ENCODE measurements at regions not wholly inside any gene's neighbourhood (a gene's known extent, or its start where the extent isn't known, plus 50 kb on each side); places are given as distances from the start of the nearest gene placed in this dataset.

DNA sequence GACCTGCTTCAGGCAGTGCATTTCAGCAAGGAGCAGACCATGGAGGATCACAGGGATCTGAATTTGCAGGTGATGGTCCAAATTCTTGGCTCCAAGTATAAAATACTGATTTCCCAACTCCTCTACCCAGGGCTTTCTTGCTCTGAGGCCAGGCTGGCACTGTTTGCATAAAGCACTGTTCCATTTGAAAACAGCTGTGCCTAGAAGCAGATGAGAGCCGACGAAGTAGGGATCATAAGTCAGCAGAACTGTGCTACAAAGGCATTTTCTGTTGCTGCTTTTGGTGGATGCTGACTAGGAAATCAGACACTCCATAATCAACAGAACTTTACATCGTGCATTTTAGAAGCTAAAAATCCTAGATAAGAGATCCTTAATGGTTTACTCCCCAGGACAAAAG is 126.4 kb downstream of the MAT2B start:
- Histone ChIP-seq H3K9me3 (replicated peaks; ENCODE audit: control insufficient read depth, insufficient read depth, low read length) (no peaks in the 10 kb centered on the region), H3K27me3 (replicated peaks in 1 of 2; ENCODE audit: control insufficient read depth in 2 of 2, insufficient read depth in 2 of 2, low read length in 1 of 2) (no peaks in the 10 kb centered on the region), H3K4me2 (ENCODE audit: control insufficient read depth, insufficient read depth) (no peak overlapping the region), H3K36me3 (ENCODE audit: control insufficient read depth in 2 of 2, insufficient read depth in 2 of 2, low read length in 1 of 2) (no peaks in the 10 kb centered on the region), H3K4me3 (no peak overlapping the region), H3K79me2 (ENCODE audit: control insufficient read depth, insufficient read depth, low read length) (no peaks in the 10 kb centered on the region), H2AFZ (ENCODE audit: control insufficient read depth, low read depth, low read length) (no peak overlapping the region), H4K20me1 (ENCODE audit: control insufficient read depth, insufficient read depth) (no peaks in the 10 kb centered on the region), H3K27ac (ENCODE audit: control insufficient read depth, insufficient read depth) (no peak overlapping the region), H3K4me1 (ENCODE audit: control insufficient read depth, insufficient read depth, low read length) (no peaks in the 10 kb centered on the region), H3K9ac (ENCODE audit: control insufficient read depth, insufficient read depth, low read length) (no peak overlapping the region)
- ChIA-PET SMC1A (ENCODE audit: uncharacterized antibody, unreplicated experiment) (no interaction called here), POLR2A (no interaction called here), RAD21 (ENCODE audit: unreplicated experiment) (no interaction called here), CTCF (no interaction called here)
- BruUV-seq (replicated peaks): no TSS peak
- TF ChIP-seq CREB1 (IDR thresholded peaks at IDR 0.05; ENCODE audit: low read depth) (no peak), RAD51 (IDR thresholded peaks at IDR 0.05) (no peak), JUNB (IDR thresholded peaks at IDR 0.05) (no peak), CBFB (IDR thresholded peaks at IDR 0.05; ENCODE audit: low read depth) (no peak), USF1 (IDR thresholded peaks at IDR 0.05; ENCODE audit: borderline replicate concordance, extremely low read length, insufficient read depth, low read depth, low read length) (no peak), MLLT1 (IDR thresholded peaks at IDR 0.05) (no peak), SPI1 (IDR thresholded peaks at IDR 0.05; ENCODE audit: borderline replicate concordance, insufficient read depth, low read depth, low read length) (no peak), ZBED1 (IDR thresholded peaks at IDR 0.05; ENCODE audit: borderline replicate concordance) (no peak), SIX5 (IDR thresholded peaks at IDR 0.05; ENCODE audit: low read depth, low read length, severe bottlenecking) (no peak), ZNF622 (IDR thresholded peaks at IDR 0.05) (no peak)
- TF ChIP-seq, protein P1, sequence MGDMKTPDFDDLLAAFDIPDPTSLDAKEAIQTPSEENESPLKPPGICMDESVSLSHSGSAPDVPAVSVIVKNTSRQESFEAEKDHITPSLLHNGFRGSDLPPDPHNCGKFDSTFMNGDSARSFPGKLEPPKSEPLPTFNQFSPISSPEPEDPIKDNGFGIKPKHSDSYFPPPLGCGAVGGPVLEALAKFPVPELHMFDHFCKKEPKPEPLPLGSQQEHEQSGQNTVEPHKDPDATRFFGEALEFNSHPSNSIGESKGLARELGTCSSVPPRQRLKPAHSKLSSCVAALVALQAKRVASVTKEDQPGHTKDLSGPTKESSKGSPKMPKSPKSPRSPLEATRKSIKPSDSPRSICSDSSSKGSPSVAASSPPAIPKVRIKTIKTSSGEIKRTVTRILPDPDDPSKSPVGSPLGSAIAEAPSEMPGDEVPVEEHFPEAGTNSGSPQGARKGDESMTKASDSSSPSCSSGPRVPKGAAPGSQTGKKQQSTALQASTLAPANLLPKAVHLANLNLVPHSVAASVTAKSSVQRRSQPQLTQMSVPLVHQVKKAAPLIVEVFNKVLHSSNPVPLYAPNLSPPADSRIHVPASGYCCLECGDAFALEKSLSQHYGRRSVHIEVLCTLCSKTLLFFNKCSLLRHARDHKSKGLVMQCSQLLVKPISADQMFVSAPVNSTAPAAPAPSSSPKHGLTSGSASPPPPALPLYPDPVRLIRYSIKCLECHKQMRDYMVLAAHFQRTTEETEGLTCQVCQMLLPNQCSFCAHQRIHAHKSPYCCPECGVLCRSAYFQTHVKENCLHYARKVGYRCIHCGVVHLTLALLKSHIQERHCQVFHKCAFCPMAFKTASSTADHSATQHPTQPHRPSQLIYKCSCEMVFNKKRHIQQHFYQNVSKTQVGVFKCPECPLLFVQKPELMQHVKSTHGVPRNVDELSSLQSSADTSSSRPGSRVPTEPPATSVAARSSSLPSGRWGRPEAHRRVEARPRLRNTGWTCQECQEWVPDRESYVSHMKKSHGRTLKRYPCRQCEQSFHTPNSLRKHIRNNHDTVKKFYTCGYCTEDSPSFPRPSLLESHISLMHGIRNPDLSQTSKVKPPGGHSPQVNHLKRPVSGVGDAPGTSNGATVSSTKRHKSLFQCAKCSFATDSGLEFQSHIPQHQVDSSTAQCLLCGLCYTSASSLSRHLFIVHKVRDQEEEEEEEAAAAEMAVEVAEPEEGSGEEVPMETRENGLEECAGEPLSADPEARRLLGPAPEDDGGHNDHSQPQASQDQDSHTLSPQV (IDR thresholded peaks at IDR 0.05): no peak
- TF ChIP-seq, protein P2, sequence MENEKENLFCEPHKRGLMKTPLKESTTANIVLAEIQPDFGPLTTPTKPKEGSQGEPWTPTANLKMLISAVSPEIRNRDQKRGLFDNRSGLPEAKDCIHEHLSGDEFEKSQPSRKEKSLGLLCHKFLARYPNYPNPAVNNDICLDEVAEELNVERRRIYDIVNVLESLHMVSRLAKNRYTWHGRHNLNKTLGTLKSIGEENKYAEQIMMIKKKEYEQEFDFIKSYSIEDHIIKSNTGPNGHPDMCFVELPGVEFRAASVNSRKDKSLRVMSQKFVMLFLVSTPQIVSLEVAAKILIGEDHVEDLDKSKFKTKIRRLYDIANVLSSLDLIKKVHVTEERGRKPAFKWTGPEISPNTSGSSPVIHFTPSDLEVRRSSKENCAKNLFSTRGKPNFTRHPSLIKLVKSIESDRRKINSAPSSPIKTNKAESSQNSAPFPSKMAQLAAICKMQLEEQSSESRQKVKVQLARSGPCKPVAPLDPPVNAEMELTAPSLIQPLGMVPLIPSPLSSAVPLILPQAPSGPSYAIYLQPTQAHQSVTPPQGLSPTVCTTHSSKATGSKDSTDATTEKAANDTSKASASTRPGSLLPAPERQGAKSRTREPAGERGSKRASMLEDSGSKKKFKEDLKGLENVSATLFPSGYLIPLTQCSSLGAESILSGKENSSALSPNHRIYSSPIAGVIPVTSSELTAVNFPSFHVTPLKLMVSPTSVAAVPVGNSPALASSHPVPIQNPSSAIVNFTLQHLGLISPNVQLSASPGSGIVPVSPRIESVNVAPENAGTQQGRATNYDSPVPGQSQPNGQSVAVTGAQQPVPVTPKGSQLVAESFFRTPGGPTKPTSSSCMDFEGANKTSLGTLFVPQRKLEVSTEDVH (IDR thresholded peaks at IDR 0.05; ENCODE audit: low read depth, partially characterized antibody): no peak
- TF ChIP-seq, protein P3, sequence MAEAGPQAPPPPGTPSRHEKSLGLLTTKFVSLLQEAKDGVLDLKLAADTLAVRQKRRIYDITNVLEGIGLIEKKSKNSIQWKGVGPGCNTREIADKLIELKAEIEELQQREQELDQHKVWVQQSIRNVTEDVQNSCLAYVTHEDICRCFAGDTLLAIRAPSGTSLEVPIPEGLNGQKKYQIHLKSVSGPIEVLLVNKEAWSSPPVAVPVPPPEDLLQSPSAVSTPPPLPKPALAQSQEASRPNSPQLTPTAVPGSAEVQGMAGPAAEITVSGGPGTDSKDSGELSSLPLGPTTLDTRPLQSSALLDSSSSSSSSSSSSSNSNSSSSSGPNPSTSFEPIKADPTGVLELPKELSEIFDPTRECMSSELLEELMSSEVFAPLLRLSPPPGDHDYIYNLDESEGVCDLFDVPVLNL (IDR thresholded peaks at IDR 0.05; ENCODE audit: low read depth, low read length): no peak
- TF ChIP-seq, protein P4, sequence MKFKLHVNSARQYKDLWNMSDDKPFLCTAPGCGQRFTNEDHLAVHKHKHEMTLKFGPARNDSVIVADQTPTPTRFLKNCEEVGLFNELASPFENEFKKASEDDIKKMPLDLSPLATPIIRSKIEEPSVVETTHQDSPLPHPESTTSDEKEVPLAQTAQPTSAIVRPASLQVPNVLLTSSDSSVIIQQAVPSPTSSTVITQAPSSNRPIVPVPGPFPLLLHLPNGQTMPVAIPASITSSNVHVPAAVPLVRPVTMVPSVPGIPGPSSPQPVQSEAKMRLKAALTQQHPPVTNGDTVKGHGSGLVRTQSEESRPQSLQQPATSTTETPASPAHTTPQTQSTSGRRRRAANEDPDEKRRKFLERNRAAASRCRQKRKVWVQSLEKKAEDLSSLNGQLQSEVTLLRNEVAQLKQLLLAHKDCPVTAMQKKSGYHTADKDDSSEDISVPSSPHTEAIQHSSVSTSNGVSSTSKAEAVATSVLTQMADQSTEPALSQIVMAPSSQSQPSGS (IDR thresholded peaks at IDR 0.05; ENCODE audit: low read length): no peak
- FAIRE-seq (no peak), ATAC-seq (no peak), DNase-seq (ENCODE audit: low read depth, low spot score) (no peak)
- WGBS (ENCODE audit: insufficient coverage, insufficient replicate concordance, low lambda C conversion rate, missing lambda C conversion rate): 27% methylated on average over 3 of the region's 3 CpGs
- intact Hi-C loops (cut with micrococcal nuclease; ENCODE audit: unreplicated experiment) (no loop called here), in situ Hi-C loops (cut with MboI) (no loop called here)

All from GM12878 (cell line).